Sigmoid colon (tissue), 4 donors: ENCODE measurements at regions not wholly inside any gene's neighbourhood (a gene's known extent, or its start where the extent isn't known, plus 50 kb on each side); places are given as distances from the start of the nearest gene placed in this dataset.

Source experiments
- EP300 ChIP-seq, 4 donors: sonication (generic); formaldehyde crosslinking; IDR thresholded peaks; one replicate each; pipeline ENCODE4 v1.6.1; 2017; ENCODE audit warnings: antibody characterized with exemption in 4 of 4
- POLR2A ChIP-seq, 2 donors: fragments of 450-650 bp; IDR thresholded peaks; one replicate each; pipeline ENCODE4 v1.6.1; 2016; ENCODE audit warnings: antibody characterized with exemption in 2 of 2, mild to moderate bottlenecking in 2 of 2, moderate library complexity in 2 of 2
- POLR2AphosphoS5 ChIP-seq, 4 donors: sonication (generic); formaldehyde crosslinking; IDR thresholded peaks; one replicate each; pipeline ENCODE4 v1.6.1; 2017; ENCODE audit warnings: antibody characterized with exemption in 4 of 4
- TF ChIP-seq, protein P1 (sequence below), 4 experiments: fragments of 450-650 bp in 3 of 4; fragments of 200-600 bp in 1 of 4; IDR thresholded peaks; one replicate each; pipeline ENCODE4 v1.5.1; 2016 to 2019; ENCODE audit warnings: antibody characterized with exemption in 4 of 4, mild to moderate bottlenecking in 3 of 4, moderate library complexity in 2 of 4

DNA sequence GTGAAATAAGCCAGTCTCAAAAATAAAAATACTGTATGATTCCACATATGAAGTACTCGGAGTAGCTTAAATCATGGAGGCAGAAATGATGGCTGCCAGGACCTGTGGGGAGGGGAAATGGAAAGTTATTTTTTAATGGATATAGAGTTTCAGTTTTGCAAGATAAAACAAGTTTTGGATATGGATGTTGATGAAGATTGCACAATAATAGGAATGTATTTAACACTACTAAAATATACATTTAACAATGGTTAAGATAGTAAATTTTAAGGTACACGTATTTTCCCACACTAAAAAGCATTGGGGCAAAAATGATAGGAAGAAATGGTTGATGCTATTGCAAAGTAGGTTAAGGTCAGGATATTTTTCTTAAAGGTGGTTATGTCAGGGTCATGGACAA is 1058.9 kb upstream of the MAP3K7 start:
- no peak for TF ChIP-seq POLR2A (IDR thresholded peaks at IDR 0.05)
- no peak for TF ChIP-seq EP300 (IDR thresholded peaks at IDR 0.05)
- TF ChIP-seq, protein P1, sequence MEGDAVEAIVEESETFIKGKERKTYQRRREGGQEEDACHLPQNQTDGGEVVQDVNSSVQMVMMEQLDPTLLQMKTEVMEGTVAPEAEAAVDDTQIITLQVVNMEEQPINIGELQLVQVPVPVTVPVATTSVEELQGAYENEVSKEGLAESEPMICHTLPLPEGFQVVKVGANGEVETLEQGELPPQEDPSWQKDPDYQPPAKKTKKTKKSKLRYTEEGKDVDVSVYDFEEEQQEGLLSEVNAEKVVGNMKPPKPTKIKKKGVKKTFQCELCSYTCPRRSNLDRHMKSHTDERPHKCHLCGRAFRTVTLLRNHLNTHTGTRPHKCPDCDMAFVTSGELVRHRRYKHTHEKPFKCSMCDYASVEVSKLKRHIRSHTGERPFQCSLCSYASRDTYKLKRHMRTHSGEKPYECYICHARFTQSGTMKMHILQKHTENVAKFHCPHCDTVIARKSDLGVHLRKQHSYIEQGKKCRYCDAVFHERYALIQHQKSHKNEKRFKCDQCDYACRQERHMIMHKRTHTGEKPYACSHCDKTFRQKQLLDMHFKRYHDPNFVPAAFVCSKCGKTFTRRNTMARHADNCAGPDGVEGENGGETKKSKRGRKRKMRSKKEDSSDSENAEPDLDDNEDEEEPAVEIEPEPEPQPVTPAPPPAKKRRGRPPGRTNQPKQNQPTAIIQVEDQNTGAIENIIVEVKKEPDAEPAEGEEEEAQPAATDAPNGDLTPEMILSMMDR (IDR thresholded peaks at IDR 0.05), result no peak
- TF ChIP-seq POLR2AphosphoS5 (IDR thresholded peaks at IDR 0.05), result no peak
